ENCODE measurements at regions not wholly inside any gene's neighbourhood (a gene's known extent, or its start where the extent isn't known, plus 50 kb on each side); places are given as distances from the start of the nearest gene placed in this dataset.

DNA sequence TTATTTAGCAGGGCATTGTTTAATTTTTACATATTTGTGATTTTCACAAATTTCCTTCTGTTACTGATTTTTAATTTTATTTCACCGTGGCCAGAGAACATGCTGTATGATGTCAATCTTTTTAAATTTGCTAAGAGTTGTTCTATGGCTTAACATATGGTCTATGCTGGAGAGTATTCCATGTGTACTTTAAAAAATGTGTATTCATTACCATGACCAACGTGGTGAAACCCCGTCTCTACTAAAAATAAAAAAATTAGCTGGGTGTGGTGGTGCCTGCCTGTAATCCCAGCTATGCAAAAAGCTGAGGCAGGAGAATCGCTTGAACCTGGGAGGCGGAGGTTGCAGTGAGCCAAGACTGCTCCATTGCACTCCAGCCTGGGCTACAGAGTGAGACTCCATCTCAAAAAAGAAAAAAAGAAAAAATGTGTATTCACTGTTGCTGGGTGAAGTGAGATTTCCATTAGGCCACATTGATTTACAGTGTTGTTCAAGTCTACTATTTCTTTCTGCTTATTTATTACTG lies 258.2 kb downstream of the EDEM1 start:
- DNase-seq (ENCODE audit: low read depth, low spot score) = no peak
- no peak overlapping the region for H3K4me3 ChIP-seq (ENCODE audit: low read length)

DNA sequence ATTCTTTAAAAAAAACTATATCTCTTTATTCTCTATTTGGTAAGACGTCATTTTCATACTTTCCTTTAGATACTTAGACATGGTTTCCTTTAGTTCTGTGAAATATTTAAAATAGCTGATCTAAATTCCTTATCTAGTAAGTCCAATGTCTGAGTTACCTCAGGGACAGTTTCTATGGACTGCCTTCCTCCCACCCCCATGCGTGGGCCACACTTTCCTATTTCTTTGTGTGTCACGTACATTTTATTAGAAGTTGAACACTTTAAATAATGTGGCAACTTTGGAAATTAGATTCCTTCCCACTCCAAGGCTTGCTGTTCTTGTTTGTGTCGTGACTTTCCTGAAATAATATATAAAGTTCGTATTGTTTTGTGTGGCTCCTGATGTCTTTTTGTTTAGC lies 260.7 kb downstream of the EDEM1 start:
- H3K4me3 ChIP-seq (ENCODE audit: low read length) = no peak overlapping the region
- no peak for DNase-seq (ENCODE audit: low read depth, low spot score)

DNA sequence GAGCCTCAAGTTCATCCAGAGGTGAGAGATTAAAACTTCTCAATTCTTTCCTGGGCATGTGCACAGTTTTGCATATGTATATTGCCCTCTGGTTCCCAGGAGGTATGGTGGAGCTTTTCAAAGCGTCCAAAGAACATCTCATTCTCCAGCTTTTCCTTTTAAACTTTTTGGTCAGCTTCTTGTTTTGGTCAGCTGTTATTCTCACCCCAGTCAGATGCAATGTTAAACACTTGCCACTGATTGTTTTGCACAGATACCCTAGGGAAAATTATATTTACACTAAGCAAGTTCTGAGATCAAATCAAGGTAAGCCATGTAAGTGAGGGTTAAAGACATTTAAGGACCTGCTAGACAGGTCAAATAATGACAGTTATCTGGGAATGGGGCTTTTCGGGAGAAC lies 261.3 kb downstream of the EDEM1 start:
- H3K4me3 ChIP-seq (ENCODE audit: low read length) = no peak overlapping the region
- no peak for DNase-seq (ENCODE audit: low read depth, low spot score)

DNA sequence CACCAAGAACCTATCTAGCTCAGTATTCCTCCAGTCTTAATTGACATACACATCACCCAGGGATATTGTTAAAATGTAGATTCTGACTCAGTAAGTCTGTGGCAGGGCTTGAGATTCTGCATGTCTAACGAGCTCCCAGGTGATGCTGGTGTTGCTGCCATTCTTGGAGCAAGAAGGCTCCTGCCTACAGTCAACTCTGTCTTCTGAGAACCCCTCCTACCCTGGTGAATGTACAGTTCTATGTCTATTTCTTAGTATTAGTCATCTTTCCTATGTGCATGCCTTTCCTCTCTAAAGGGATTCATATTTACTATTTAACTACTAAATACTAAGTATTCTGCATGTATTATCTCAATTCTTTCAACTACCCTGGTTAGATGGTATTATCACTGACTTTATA lies 268.7 kb downstream of the EDEM1 start:
- no peak overlapping the region for H3K4me3 ChIP-seq (ENCODE audit: low read length)
- no peak for DNase-seq (ENCODE audit: low read depth, low spot score)

DNA sequence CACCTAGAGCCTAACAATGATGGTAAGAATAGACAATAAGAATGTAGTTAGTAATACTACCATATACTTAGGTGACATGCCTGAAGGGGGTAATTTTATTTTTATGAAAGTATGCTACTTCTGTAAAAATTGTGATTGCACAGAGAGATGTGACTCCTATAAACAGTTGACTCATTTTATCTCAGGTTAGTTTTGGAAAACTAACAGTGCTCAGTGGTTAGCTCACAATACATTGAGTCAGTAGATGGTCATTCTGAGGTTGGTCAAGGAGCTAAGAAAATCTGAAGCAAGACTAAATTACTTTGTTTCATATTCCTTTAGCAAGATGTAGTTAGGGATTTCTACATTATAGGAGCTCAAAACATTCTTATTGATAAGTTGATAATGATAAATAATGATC lies 271.0 kb downstream of the EDEM1 start:
- H3K4me3 ChIP-seq (ENCODE audit: low read length) = no peak overlapping the region
- DNase-seq (ENCODE audit: low read depth, low spot score) = no peak

DNA sequence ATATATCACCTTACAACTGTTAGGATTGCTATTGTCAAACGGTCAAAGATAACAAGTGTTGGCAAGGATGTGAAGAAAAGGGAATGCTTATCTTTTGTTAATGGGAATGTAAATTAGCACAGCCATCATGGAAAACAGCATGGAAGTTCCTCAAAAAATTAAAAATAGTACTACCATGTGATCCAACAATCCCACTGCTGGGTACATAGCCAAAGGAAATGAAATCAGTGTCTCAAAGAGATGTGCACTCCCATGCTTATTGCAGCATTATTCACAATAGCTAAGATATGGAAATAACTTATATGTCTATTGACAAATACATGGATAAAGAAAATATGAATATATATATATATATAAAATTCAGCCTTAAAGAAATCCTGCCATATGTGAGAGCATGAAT lies 274.6 kb downstream of the EDEM1 start:
- no peak overlapping the region for H3K4me3 ChIP-seq (ENCODE audit: low read length)
- no peak for DNase-seq (ENCODE audit: low read depth, low spot score)

DNA sequence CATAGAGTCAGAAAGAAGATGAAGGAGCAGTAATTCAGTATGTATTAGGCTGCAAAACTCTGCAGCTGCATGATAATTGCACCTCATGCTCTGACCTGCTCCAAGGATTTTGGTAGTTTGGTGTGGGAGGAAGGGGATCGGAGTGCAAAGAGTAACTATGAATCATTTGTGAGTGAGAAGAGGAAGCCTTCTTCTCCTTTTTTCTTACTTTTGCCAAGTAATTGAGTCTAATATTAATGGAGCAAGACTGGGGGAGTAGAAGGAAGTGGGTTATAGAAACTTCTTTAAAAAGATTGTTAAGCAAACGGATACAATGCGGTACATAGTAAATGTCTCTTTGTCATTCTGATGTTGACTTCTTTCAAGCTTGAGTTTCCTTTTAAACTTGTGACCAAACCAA lies 276.5 kb downstream of the EDEM1 start:
- no peak overlapping the region for H3K4me3 ChIP-seq (ENCODE audit: low read length)
- no peak for DNase-seq (ENCODE audit: low read depth, low spot score)

DNA sequence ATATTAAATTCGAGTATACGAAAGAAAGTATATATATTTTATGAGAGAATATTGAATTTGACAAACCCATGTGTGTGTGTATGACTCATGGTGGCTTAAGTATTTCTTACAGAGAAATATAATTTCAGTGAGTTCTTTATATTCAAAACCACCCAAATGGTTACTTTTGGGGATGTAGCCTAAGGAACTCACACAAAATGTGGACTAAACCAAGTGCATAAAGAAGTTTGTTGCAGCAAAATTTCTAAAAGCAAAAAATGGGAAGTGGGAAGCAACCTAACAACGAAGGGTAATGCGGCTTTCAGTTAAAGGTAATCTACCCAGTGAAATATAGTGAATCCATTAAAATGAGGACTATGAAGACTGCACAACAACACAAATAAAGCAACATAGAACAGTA lies 277.1 kb downstream of the EDEM1 start:
- no peak for DNase-seq (ENCODE audit: low read depth, low spot score)
- H3K4me3 ChIP-seq (ENCODE audit: low read length) = no peak overlapping the region

DNA sequence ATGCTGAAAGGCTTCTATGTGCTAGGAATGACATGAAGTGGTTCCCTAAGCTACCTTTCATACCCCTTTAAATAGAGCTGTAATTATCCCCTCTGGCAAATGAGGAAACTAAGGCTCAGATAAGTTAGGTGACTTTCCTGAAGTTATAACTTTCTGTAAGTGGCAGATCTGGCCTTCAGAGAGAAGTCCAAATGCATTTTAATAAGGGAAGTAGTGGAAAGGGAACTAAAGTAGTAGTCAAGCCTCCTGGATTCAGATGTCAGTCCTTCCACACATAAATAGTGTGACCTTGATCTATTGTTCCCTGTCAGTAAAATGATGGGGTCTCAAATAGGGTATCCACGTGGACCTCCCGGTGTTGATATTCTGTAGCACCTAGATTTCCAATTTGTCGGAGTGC lies 277.7 kb downstream of the EDEM1 start:
- no peak for DNase-seq (ENCODE audit: low read depth, low spot score)
- no peak overlapping the region for H3K4me3 ChIP-seq (ENCODE audit: low read length)

DNA sequence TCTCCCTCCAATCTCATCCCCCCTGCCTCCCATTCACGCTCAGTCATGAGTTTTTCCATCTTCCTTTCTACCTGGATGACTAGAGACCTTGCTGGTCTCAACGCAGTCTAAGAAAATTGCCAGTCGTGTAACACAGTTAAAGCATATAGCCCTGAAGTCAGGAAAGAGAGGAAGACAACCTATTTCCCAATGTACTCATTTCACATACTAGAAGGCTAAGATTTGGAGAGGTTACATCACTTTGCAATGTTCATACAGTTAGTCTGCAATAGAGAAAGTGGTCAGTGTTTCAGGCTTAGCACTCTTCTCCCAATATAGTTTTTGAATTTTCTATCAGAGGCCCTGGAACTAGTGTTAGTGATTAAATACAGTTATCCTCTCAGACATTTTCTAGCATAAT lies 278.6 kb downstream of the EDEM1 start:
- no peak for DNase-seq (ENCODE audit: low read depth, low spot score)
- H3K4me3 ChIP-seq (ENCODE audit: low read length) = no peak overlapping the region

DNA sequence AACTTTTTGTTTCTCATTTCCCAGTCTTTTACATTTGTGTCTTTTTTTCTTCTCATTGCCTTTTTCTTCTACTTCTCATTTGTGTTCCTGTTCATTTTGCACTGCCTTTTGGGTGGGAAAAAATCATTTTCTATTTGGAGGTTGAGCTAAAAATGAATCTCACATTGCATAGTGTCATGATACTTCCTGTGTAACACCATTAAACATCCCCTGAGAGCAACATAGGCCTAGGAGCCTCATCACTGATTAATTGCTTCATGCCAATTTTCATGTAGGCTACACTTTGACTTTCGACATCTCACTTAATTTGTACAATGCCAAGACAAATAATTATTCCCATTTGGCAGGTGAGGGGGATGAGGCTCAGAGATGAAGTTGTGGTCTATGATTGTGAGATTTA lies 279.2 kb downstream of the EDEM1 start:
- no peak for DNase-seq (ENCODE audit: low read depth, low spot score)
- H3K4me3 ChIP-seq (ENCODE audit: low read length) = no peak overlapping the region

DNA sequence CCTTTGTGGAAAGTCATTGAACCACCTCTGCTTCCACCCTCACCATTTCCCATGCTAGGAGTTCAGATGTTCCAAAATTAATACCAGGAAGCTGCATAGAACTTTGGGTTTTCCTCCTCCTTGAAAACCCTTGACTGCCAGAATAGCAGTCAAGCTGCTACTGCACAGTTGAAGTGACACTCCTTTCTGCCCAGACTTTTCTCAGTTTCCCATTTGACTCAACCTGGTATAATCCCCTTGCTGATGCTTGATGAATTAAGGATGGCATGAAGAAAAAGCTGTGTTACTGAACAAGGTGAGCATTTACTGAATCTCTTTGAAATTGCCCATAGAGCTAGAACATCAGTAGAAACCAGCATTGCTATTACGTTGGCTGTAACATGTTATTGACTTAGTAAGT lies 286.0 kb downstream of the EDEM1 start:
- DNase-seq (ENCODE audit: low read depth, low spot score) = no peak
- H3K4me3 ChIP-seq (ENCODE audit: low read length) = no peak overlapping the region

DNA sequence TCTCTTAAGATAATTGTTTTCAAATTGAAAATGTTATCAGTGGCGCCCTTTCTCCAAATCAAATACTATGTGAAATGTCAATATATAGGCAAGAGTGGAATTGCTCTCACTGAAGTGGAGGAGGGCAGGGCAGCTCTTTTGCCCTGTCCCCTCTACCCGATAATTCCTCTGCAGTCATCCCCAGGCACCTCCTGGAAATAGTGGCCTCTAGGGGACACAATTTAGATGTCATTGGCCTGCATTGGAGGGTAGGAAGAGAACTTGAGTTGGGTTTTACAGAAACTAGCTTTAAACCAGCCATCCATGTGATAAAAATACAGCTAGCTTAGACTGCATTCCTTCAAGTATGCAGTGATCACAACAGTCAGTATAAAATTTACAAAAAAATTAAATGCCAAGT lies 288.9 kb downstream of the EDEM1 start:
- no peak for DNase-seq (ENCODE audit: low read depth, low spot score)
- H3K4me3 ChIP-seq (ENCODE audit: low read length) = no peak overlapping the region

DNA sequence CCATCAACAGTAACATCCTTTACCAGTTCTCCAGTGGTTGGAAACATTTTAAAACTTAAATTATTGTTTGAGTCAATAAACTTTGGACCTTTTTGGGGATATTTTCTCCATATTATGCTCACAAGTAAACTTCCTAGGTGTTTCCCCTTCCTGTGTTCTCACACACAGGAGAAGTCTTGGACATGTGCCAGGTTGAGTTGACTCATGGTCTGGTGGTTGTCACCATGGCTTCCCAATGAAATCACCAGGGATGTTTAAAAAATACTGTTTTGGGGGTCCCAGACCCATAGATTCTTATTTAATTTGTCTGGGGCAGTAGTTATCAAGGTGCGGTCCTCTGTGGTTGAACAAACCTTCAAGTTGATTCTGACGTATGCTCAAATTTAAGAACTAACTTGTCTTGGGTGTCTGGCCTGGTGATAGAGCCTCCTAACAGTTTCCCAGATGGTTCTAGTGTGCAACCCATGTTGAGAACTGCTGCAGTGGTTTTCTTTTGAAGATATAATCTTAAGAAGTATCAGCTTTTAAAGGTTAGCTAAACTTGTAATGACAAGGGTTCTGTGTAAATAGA lies 291.8 kb downstream of the EDEM1 start:
- no peak for DNase-seq (ENCODE audit: low read depth, low spot score)
- no peak overlapping the region for H3K4me3 ChIP-seq (ENCODE audit: low read length)

DNA sequence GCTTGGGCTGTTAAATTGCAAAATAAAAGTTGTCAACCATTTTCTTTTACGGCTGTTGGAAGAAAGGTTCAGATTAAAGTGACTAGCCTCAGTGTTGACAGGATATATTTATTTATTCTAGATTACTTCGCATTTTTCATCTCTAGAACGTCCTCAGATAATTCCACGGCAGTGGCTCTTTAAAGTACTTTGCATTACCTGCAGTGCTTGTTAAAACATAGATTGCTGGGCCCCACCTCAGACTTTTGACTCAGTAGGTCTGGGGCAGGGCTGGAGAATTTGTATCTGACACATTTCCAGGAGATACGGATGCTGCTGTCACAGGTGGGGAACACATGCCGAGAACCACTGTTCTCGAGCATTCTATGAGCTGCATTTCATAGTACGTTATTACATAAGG lies 292.7 kb downstream of the EDEM1 start:
- H3K4me3 ChIP-seq (ENCODE audit: low read length) = no peak overlapping the region
- no peak for DNase-seq (ENCODE audit: low read depth, low spot score)

DNA sequence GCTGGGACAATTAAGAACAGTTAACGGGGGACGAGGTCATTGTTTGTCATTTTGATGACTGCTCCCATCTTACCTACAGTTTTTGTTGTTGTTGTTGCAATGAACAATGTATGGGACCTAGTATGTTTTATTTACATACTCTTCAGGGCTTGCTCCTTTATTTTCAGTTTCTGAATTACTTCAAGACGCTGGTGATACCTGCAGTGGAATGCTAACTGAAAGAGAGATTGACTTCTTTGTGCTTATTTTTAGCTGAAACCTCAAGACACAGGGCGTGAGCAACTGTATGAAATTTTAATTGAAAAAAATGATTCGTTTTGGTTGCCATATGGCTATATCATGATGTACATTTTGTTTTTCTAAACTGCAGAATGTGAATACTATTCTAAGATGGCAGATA lies 297.9 kb downstream of the EDEM1 start:
- no peak for DNase-seq (ENCODE audit: low read depth, low spot score)
- H3K4me3 ChIP-seq (ENCODE audit: low read length) = no peak overlapping the region

DNA sequence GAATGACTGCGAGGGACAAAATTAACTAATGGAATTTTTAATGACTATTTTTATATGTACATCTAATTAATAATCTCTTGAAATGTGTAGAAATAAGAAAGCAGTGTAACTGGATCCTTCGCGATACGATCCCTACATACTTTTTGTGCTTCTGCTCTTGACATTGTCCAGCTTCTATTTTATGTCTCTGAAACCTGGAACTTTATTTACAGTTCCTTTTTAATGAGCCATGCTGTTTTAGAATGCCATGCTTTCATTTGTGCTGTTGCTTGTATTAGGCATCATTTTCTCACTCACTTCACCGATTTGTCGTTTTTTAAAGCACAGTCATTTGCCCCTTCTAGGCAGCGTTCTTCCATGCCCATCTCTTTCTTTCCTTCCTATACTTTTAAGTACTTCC lies 301.3 kb downstream of the EDEM1 start:
- H3K4me3 ChIP-seq (ENCODE audit: low read length) = no peak overlapping the region

DNA sequence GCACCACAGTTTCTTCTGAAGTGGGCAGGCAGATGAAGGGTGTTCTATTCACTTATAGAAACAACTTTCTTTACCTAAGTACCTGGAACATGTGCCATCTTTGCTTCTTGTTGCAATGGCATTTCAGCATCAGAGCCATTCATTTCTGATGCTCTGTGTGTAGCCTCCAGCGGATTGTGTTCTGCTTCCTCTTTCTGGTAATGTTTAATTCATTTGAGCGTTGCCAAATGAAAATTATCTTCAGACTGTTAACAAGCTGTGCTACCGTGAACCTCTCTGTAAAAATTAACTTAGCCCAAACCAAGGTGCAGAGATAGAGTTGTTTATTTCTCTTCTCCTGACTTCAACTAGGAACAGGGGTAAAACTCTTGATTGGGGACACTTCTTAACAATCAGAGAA lies 302.0 kb downstream of the EDEM1 start:
- DNase-seq (ENCODE audit: low read depth, low spot score) = no peak
- H3K4me3 ChIP-seq (ENCODE audit: low read length) = no peak overlapping the region

More for the DNA sequence above, 301.3 kb downstream of the EDEM1 start:
- no peak for DNase-seq (ENCODE audit: low read depth, low spot score)

DNA sequence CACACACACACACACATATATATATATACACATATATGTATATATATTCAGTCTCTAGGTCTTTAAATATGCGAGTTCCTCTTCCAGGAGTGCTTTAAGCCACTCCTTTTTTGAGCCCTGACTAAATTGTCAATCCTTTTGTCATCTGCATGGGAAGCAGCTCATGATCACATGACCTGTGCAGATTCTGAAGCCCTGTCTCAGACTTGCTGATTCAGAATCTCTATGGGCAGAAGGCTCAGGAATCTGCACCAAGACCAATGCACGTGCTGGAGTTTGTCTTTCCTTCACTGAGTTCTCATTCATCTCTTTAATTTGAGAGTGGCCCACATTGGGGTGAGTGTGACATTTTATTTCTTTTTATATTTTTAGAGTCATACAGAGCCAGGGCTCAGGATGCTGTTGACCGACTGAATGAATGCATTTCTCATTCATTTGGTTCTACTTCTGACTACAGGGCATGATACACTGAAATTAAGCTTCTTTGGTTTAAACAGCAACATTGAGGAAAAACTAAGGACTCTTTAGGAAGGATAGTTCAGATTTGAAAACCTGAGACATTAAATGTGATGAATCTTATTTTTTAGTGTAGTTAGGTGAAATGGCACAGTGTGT lies 307.5 kb downstream of the EDEM1 start:
- DNase-seq (ENCODE audit: low read depth, low spot score) = no peak

DNA sequence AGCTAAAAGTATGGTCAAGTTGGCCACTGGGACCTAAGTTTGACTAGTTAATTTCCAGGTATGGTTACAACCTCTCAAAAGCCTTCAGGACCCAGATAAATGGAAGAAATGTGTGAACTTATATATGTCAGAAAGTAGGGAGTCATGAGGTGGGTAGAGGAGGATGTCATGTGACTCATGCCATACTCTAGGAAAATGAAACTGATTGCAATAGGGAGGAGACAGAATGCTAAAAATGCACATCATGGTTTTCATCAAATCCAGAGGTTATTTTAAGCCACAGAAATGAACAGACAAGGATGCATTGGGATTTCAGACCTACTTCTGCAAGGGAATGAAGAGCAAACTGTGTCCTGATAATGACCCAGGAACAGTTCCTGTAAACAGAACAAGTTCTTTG lies 310.0 kb downstream of the EDEM1 start:
- no peak overlapping the region for H3K4me3 ChIP-seq (ENCODE audit: low read length)
- no peak for DNase-seq (ENCODE audit: low read depth, low spot score)

More for the DNA sequence above, 307.5 kb downstream of the EDEM1 start:
- no peak overlapping the region for H3K4me3 ChIP-seq (ENCODE audit: low read length)

DNA sequence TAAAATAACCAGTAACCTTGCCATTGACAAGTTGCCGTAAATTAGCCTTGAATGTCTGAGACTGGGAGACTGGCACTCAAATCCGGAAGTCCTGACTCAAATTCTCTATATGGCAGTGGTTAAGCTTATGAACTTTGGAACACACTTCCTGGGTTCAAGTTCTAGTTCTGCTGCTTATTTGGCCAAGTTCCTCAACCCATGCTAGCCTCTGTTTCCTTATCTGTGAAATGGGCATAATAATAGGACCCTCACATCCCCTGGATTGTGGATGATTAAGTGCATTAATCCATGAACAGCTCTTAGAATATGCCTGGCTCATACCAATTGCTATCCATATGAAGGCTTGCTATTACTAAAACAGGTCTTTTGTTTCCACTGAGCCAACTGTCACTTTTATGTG lies 311.5 kb downstream of the EDEM1 start:
- no peak for DNase-seq (ENCODE audit: low read depth, low spot score)

More for the DNA sequence above, 311.5 kb downstream of the EDEM1 start:
- no peak overlapping the region for H3K4me3 ChIP-seq (ENCODE audit: low read length)

Data from Jurkat, Clone E6-1 (cell line).